Chondrocyte (in vitro differentiated cells): ENCODE measurements at regions not wholly inside any gene's neighbourhood (a gene's known extent, or its start where the extent isn't known, plus 50 kb on each side); places are given as distances from the start of the nearest gene placed in this dataset.

ENCODE experiments used
- DNase-seq: peaks from one replicate; pipeline ENCODE4 v3.0.0; 2021; ENCODE audit warnings: mixed read lengths, low spot score
- H3K27ac Mint-ChIP-seq: one replicate; pipeline ENCODE4 v1.8.0; 2021; ENCODE audit warnings: mild to moderate bottlenecking, moderate library complexity, mixed read lengths; ENCODE audit not compliant: unreplicated experiment
- H3K27me3 Mint-ChIP-seq: 2 replicates; pipeline ENCODE4 v1.8.0; 2021; ENCODE audit warnings: low read depth, mixed read lengths
- H3K36me3 Mint-ChIP-seq: 2 replicates; pipeline ENCODE4 v1.8.0; 2021; ENCODE audit warnings: low read depth, mixed read lengths
- H3K4me1 Mint-ChIP-seq: 2 replicates; pipeline ENCODE4 v1.8.0; 2021; ENCODE audit warnings: low read depth, mild to moderate bottlenecking, mixed read lengths
- H3K4me3 Mint-ChIP-seq: one replicate; pipeline ENCODE4 v1.8.0; 2021; ENCODE audit warnings: mild to moderate bottlenecking, moderate library complexity, mixed read lengths; ENCODE audit not compliant: unreplicated experiment
- H3K9me3 Mint-ChIP-seq: 2 replicates; pipeline ENCODE4 v1.8.0; 2021; ENCODE audit warnings: low read depth, mixed read lengths
- CTCF ChIP-seq: fragments of 200-600 bp; sonication (generic); IDR thresholded peaks from 2 replicates; pipeline ENCODE4 v1.5.0; 2021; ENCODE audit warnings: antibody characterized with exemption, mild to moderate bottlenecking, moderate library complexity

GRCh38 chr4:71235311-71236201 is 103.3 kb upstream of the SLC4A4 start:
- peaks cover 81% of the 10 kb centered on the region for H3K4me1 Mint-ChIP-seq
- no peaks in the 10 kb centered on the region for H3K9me3 Mint-ChIP-seq
- peak overlapping the region; percentile 0 for H3K27ac Mint-ChIP-seq
- no peak for DNase-seq
- no peaks in the 10 kb centered on the region for H3K27me3 Mint-ChIP-seq
- TF ChIP-seq CTCF = no peak
- no peak overlapping the region for H3K4me3 Mint-ChIP-seq
- H3K36me3 Mint-ChIP-seq = no peaks in the 10 kb centered on the region

GRCh38 chr4:71236226-71236625 is 102.6 kb upstream of the SLC4A4 start:
- Mint-ChIP-seq H3K27ac (no peak overlapping the region), H3K9me3 (no peaks in the 10 kb centered on the region), H3K36me3 (no peaks in the 10 kb centered on the region), H3K4me3 (no peak overlapping the region), H3K27me3 (no peaks in the 10 kb centered on the region), H3K4me1 (peaks cover 75% of the 10 kb centered on the region)
- DNase-seq = no peak
- no peak for TF ChIP-seq CTCF

GRCh38 chr4:71237641-71238040 is 101.2 kb upstream of the SLC4A4 start:
- Mint-ChIP-seq H3K27ac (peak overlapping the region; percentile 79), H3K4me1 (peaks cover 75% of the 10 kb centered on the region), H3K4me3 (no peak overlapping the region), H3K36me3 (no peaks in the 10 kb centered on the region), H3K9me3 (no peaks in the 10 kb centered on the region), H3K27me3 (no peaks in the 10 kb centered on the region)
- TF ChIP-seq CTCF = no peak
- DNase-seq = no peak

- no peak for DNase-seq
- Mint-ChIP-seq H3K9me3 (no peaks in the 10 kb centered on the region), H3K4me1 (peaks cover 75% of the 10 kb centered on the region), H3K27me3 (no peaks in the 10 kb centered on the region), H3K4me3 (no peak overlapping the region), H3K27ac (no peak overlapping the region), H3K36me3 (no peaks in the 10 kb centered on the region)
- TF ChIP-seq CTCF = no peak
Measured at GRCh38 chr4:71239365-71239764, 99.5 kb upstream of the SLC4A4 start.

- no peaks in the 10 kb centered on the region for H3K9me3 Mint-ChIP-seq
- no peak overlapping the region for H3K27ac Mint-ChIP-seq
- H3K27me3 Mint-ChIP-seq = no peaks in the 10 kb centered on the region
- H3K36me3 Mint-ChIP-seq = no peaks in the 10 kb centered on the region
- no peak overlapping the region for H3K4me3 Mint-ChIP-seq
- peaks cover 70% of the 10 kb centered on the region for H3K4me1 Mint-ChIP-seq
- no peak for TF ChIP-seq CTCF
- no peak for DNase-seq
Measured at GRCh38 chr4:71240094-71240493, 98.7 kb upstream of the SLC4A4 start.
